GM23338 (cell line): ENCODE measurements at regions not wholly inside any gene's neighbourhood (a gene's known extent, or its start where the extent isn't known, plus 50 kb on each side); places are given as distances from the start of the nearest gene placed in this dataset.

ENCODE experiments used
- ATAC-seq: fragments of 200-7000 bp; cut with Tn5 transposase; 3 replicates; pipeline ENCODE4 v1.9.1; 2020
- DNase-seq: peaks from one replicate; pipeline ENCODE4 v3.0.0-alpha.2; 2015; ENCODE audit warnings: low spot score
- H2AFZ ChIP-seq: fragments of 200-600 bp; sonication (generic); 2 replicates; pipeline ENCODE4 v1.8.0; 2016; ENCODE audit warnings: antibody characterized with exemption, mild to moderate bottlenecking, moderate library complexity
- H3F3A ChIP-seq: fragments of 200-600 bp; sonication (generic); replicated peaks from 2 replicates; pipeline ENCODE4 v1.8.0; 2017; ENCODE audit warnings: antibody characterized with exemption, mixed run types, low read depth
- H3K27ac ChIP-seq: fragments of 200-600 bp; sonication (generic); 2 replicates; pipeline ENCODE4 v1.6.1; 2016; ENCODE audit warnings: low read depth
- H3K27me3 ChIP-seq: fragments of 200-600 bp; sonication (generic); 2 replicates; pipeline ENCODE4 v1.8.0; 2016; ENCODE audit warnings: mild to moderate bottlenecking, mixed run types, moderate library complexity; ENCODE audit not compliant: insufficient read depth
- H3K36me3 ChIP-seq: fragments of 200-600 bp; sonication (generic); 2 replicates; pipeline ENCODE4 v1.8.0; 2016; ENCODE audit warnings: mild to moderate bottlenecking; ENCODE audit not compliant: insufficient read depth
- H3K4me1 ChIP-seq: fragments of 200-600 bp; sonication (generic); 2 replicates; pipeline ENCODE4 v1.8.0; 2016; ENCODE audit warnings: mild to moderate bottlenecking, moderate library complexity; ENCODE audit not compliant: insufficient read depth
- H3K4me2 ChIP-seq: fragments of 200-600 bp; sonication (generic); 2 replicates; pipeline ENCODE4 v1.7.1; 2017; ENCODE audit warnings: mixed run types
- H3K4me3 ChIP-seq: fragments of 200-600 bp; sonication (generic); 2 replicates; pipeline ENCODE4 v1.6.1; 2016; ENCODE audit warnings: mixed run types
- H3K79me2 ChIP-seq: fragments of 200-600 bp; sonication (generic); replicated peaks from 2 replicates; pipeline ENCODE4 v1.8.0; 2017; ENCODE audit warnings: mild to moderate bottlenecking; ENCODE audit not compliant: insufficient read depth
- H3K9me2 ChIP-seq: fragments of 200-600 bp; sonication (generic); 2 replicates; pipeline ENCODE4 v1.8.0; 2017; ENCODE audit not compliant: insufficient read depth
- H4K20me1 ChIP-seq: fragments of 200-600 bp; sonication (generic); replicated peaks from 2 replicates; pipeline ENCODE4 v1.8.0; 2017; ENCODE audit warnings: mild to moderate bottlenecking; ENCODE audit not compliant: insufficient read depth
- H3K27ac Mint-ChIP-seq: 2 replicates; pipeline ENCODE4 v1.8.0; 2020; ENCODE audit warnings: inconsistent platforms, mild to moderate bottlenecking, moderate library complexity, mixed read lengths
- H3K27me3 Mint-ChIP-seq: 3 replicates; pipeline ENCODE4 v1.8.0; 2022; ENCODE audit warnings: low read depth, mild to moderate bottlenecking, moderate library complexity, mixed read lengths, inconsistent platforms; ENCODE audit not compliant: insufficient read depth, poor library complexity
- H3K36me3 Mint-ChIP-seq: 3 replicates; pipeline ENCODE4 v1.8.0; 2021; ENCODE audit warnings: low read depth, mild to moderate bottlenecking, inconsistent platforms, moderate library complexity, mixed read lengths
- H3K4me1 Mint-ChIP-seq: 3 replicates; pipeline ENCODE4 v1.8.0; 2020; ENCODE audit warnings: mild to moderate bottlenecking, inconsistent platforms, mixed read lengths
- H3K4me3 Mint-ChIP-seq: 3 replicates; pipeline ENCODE4 v1.8.0; 2021; ENCODE audit warnings: moderate library complexity, mild to moderate bottlenecking, inconsistent platforms, mixed read lengths
- H3K9me3 Mint-ChIP-seq: 3 replicates; pipeline ENCODE4 v1.8.0; 2020; ENCODE audit warnings: moderate library complexity, mild to moderate bottlenecking, inconsistent platforms, mixed read lengths
- CREB1 ChIP-seq: fragments of 250-450 bp; sonication (Bioruptor Pico); IDR thresholded peaks from 2 replicates; pipeline ENCODE4 v1.5.0; 2020; ENCODE audit warnings: low read depth, mild to moderate bottlenecking, moderate library complexity
- CTCF ChIP-seq, 2 experiments: fragments of 200-600 bp in 1 of 2; sonication (generic) in 1 of 2; conservative IDR thresholded peaks; 2 replicates each; pipeline versions ENCODE4 v1.5.1 to v1.6.1; 2016 to 2017; ENCODE audit warnings: antibody characterized with exemption in 2 of 2, low read depth in 2 of 2, mild to moderate bottlenecking in 2 of 2, moderate library complexity in 1 of 2
- ETS1 ChIP-seq: IDR thresholded peaks from 2 replicates; pipeline ENCODE4 v1.6.1; 2016; ENCODE audit warnings: antibody characterized with exemption
- EZH2 ChIP-seq: fragments of 200-600 bp; sonication (generic); IDR thresholded peaks from one replicate; pipeline ENCODE4 v1.8.0; 2017; ENCODE audit warnings: antibody characterized with exemption, mild to moderate bottlenecking, low read depth; ENCODE audit not compliant: unreplicated experiment
- EZH2phosphoT487 ChIP-seq: fragments of 200-600 bp; sonication (generic); IDR thresholded peaks from one replicate; pipeline ENCODE4 v1.8.1; 2018; ENCODE audit warnings: antibody characterized with exemption; ENCODE audit not compliant: unreplicated experiment
- JUNB ChIP-seq: IDR thresholded peaks from one replicate; pipeline ENCODE4 v1.6.1; 2016; ENCODE audit warnings: antibody characterized with exemption; ENCODE audit not compliant: unreplicated experiment
- POLR2AphosphoS5 ChIP-seq: IDR thresholded peaks from 2 replicates; pipeline ENCODE4 v1.6.1; 2016; ENCODE audit warnings: antibody characterized with exemption, low read depth
- REST ChIP-seq: IDR thresholded peaks from one replicate; pipeline ENCODE4 v1.6.1; 2018; ENCODE audit warnings: antibody characterized with exemption; ENCODE audit not compliant: unreplicated experiment
- STAT1 ChIP-seq: IDR thresholded peaks from one replicate; pipeline ENCODE4 v1.6.1; 2016; ENCODE audit warnings: antibody characterized with exemption; ENCODE audit not compliant: unreplicated experiment
- ZNF114 ChIP-seq: fragments of 250-450 bp; sonication (Bioruptor Pico); IDR thresholded peaks from 2 replicates; pipeline ENCODE4 v1.5.0; 2020; ENCODE audit warnings: mild to moderate bottlenecking, moderate library complexity

- H3K4me2 ChIP-seq = peak overlapping the region; percentile 52
- ATAC-seq (no peak), DNase-seq (no peak)
- H3K27ac Mint-ChIP-seq = no peak overlapping the region; the same call in 1 of the 2 replicates
- peaks cover 4% of the 10 kb centered on the region for H3K27me3 Mint-ChIP-seq
- H3F3A ChIP-seq = no peaks in the 10 kb centered on the region; the same call in 1 of the 2 replicates
- H3K27ac ChIP-seq = no peak overlapping the region
- H3K4me3 ChIP-seq = no peak overlapping the region
- no peak for TF ChIP-seq JUNB
- no peak for TF ChIP-seq POLR2AphosphoS5
- TF ChIP-seq REST = no peak
- no peak for TF ChIP-seq CTCF (conservative IDR thresholded peaks at IDR 0.05; ENCODE audit: low read depth in 2 of 2)
- no peak for TF ChIP-seq ETS1
- TF ChIP-seq EZH2 = no peak
- TF ChIP-seq EZH2phosphoT487 = no peak
- TF ChIP-seq ZNF114 (CRISPR knock-in tag) = no peak
- no peak for TF ChIP-seq STAT1
- TF ChIP-seq CREB1 (CRISPR knock-in tag) = no peak
- no peak overlapping the region for H3K4me3 Mint-ChIP-seq
- H2AFZ ChIP-seq = peak overlapping the region; percentile 61; the same call in 1 of the 2 replicates
- no peaks in the 10 kb centered on the region for H4K20me1 ChIP-seq
- no peaks in the 10 kb centered on the region; the same call in 2 of the 3 replicates for H3K9me3 Mint-ChIP-seq
- H3K27me3 ChIP-seq = no peaks in the 10 kb centered on the region
- peaks cover 3% of the 10 kb centered on the region; the same call in 1 of the 3 replicates for H3K36me3 Mint-ChIP-seq
- peaks cover 55% of the 10 kb centered on the region for H3K4me1 ChIP-seq
- peaks cover 9% of the 10 kb centered on the region; the same call in 1 of the 2 replicates for H3K9me2 ChIP-seq
- peaks cover 54% of the 10 kb centered on the region for H3K4me1 Mint-ChIP-seq
- no peaks in the 10 kb centered on the region for H3K79me2 ChIP-seq
- H3K36me3 ChIP-seq = no peaks in the 10 kb centered on the region
Measured at GRCh38 chr18:24814521-24814920, 354.1 kb downstream of the HRH4 start.
